ENCODE measurements at regions not wholly inside any gene's neighbourhood (a gene's known extent, or its start where the extent isn't known, plus 50 kb on each side); places are given as distances from the start of the nearest gene placed in this dataset.
"Not testable (repeated sequence)": the region's sequence is repeated elsewhere in the genome, so short reads cannot be mapped to it uniquely, and the experiment has no call there.

DNA sequence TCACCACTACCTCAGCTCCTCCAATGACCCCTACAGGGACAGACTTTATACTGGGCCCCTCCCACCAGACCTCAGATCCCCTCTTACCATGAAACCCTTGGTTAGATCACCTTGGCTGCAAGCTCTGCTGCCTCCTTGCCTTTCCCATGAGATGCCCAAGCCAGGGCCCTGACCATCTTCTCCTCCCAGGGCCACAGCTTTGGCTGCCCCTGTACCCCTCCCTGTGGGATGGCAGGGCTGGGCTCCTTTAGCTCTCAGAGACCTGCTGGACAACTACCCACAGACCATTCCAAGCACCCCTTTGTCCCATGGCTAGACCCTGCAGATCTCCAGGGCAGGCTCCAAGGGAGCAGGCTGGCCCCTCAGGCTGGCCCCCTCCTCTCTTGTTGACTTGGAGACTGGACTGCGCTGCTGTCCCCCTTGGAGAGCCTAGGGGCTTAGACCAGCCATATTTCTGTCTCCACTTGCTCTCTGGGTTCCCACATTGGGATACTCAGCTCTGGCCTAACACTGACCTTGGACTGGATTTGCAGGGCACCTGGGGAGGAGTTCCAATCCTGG, 1692.7 kb downstream of the TP53TG3F start:
- Histone ChIP-seq H3K27ac (ENCODE audit: low read depth, low read length) (no peak overlapping the region), H3K4me1 (ENCODE audit: insufficient read depth, low read length) (no peaks in the 10 kb centered on the region), H3K9me3 (ENCODE audit: low read depth, low read length) (no peaks in the 10 kb centered on the region), H2AFZ (ENCODE audit: low read length) (no peak overlapping the region), H3K36me3 (ENCODE audit: insufficient read depth, low read length) (no peaks in the 10 kb centered on the region), H4K20me1 (ENCODE audit: insufficient read depth, low read length) (no peaks in the 10 kb centered on the region), H3K4me3 (ENCODE audit: insufficient read depth, low read length) (no peak overlapping the region), H3K4me2 (ENCODE audit: insufficient read depth, low read length) (no peak overlapping the region), H3K27me3 (ENCODE audit: insufficient read depth, low read length) (no peaks in the 10 kb centered on the region), H3K79me2 (ENCODE audit: insufficient read depth, low read length) (no peaks in the 10 kb centered on the region)
- no peak for DNase-seq (ENCODE audit: insufficient read length, low spot score, missing footprints)
- TF ChIP-seq, protein P1, sequence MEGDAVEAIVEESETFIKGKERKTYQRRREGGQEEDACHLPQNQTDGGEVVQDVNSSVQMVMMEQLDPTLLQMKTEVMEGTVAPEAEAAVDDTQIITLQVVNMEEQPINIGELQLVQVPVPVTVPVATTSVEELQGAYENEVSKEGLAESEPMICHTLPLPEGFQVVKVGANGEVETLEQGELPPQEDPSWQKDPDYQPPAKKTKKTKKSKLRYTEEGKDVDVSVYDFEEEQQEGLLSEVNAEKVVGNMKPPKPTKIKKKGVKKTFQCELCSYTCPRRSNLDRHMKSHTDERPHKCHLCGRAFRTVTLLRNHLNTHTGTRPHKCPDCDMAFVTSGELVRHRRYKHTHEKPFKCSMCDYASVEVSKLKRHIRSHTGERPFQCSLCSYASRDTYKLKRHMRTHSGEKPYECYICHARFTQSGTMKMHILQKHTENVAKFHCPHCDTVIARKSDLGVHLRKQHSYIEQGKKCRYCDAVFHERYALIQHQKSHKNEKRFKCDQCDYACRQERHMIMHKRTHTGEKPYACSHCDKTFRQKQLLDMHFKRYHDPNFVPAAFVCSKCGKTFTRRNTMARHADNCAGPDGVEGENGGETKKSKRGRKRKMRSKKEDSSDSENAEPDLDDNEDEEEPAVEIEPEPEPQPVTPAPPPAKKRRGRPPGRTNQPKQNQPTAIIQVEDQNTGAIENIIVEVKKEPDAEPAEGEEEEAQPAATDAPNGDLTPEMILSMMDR (IDR thresholded peaks at IDR 0.05; ENCODE audit: extremely low read depth, low read depth, low read length): no peak

DNA sequence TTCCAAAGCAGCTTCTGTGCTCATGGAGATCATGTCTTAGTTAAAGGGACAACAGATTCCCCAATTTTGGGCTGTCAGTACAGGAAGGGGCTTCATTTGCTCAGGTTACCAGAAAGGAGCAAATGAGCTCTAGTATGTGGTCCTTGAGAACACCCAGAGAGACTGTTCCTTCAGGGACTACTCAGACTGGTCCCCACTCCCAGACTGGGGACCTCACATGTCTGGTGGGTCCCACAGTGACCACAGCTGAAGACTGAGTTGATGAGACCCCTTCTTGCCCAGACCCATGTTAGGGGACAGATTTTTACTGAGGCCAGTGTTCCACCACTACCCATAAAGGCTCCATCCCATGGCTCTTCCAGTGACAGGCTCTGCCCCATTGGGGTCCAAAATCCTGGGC, 1695.2 kb downstream of the TP53TG3F start:
- Histone ChIP-seq H2AFZ (ENCODE audit: low read length) (no peak overlapping the region), H3K9me3 (ENCODE audit: low read depth, low read length) (no peaks in the 10 kb centered on the region), H3K79me2 (ENCODE audit: insufficient read depth, low read length) (no peaks in the 10 kb centered on the region), H3K4me2 (ENCODE audit: insufficient read depth, low read length) (no peak overlapping the region), H3K4me1 (ENCODE audit: insufficient read depth, low read length) (no peaks in the 10 kb centered on the region), H3K27me3 (ENCODE audit: insufficient read depth, low read length) (no peaks in the 10 kb centered on the region), H3K4me3 (ENCODE audit: insufficient read depth, low read length) (no peak overlapping the region), H4K20me1 (ENCODE audit: insufficient read depth, low read length) (no peaks in the 10 kb centered on the region), H3K27ac (ENCODE audit: low read depth, low read length) (no peak overlapping the region), H3K36me3 (ENCODE audit: insufficient read depth, low read length) (no peaks in the 10 kb centered on the region)
- TF ChIP-seq, protein P1 (IDR thresholded peaks at IDR 0.05; ENCODE audit: extremely low read depth, low read depth, low read length): no peak
- DNase-seq (ENCODE audit: insufficient read length, low spot score, missing footprints): no peak

DNA sequence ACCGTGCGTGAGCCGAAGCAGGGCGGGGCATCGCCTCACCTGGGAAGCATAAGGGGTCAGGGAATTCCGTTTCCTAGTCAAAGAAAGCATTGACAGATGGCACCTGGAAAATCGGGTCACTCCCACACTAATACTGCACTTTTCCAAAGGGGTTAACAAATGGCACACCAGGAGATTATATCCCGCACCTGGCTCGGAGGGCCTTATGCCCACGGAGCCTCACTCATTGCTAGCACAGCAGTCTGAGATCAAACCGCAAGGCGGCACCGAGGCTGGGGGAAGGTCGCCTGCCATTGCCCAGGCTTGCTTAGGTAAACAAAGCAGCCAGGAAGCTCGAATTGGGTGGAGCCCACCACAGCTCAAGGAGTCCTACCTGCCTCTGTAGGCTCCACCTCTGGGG, 1698.1 kb downstream of the TP53TG3F start:
- H2AFZ ChIP-seq (ENCODE audit: low read length): not testable (repeated sequence)

DNA sequence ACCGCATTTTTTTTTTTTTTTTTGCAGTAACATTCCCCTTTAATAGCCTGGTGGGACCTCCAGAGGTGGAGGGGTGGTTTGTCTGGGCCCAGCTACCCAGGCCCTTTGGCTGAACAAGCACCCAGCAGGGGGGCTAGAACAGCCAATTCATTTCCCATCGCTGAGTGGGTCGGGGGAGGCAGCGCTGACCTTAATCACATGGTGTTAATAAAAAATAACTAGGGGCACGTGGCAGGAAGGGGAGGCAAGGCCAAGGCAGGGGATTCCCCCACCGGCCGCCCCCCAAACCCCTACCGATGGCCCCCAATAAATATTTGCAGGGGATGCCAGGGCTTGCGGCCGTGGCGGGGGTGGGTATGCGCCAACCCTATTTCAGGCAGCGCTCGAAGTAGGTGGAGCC, 1709.9 kb downstream of the TP53TG3F start:
- H3K27me3 ChIP-seq (ENCODE audit: insufficient read depth, low read length); DNase-seq (ENCODE audit: insufficient read length, low spot score, missing footprints); H4K20me1 ChIP-seq (ENCODE audit: insufficient read depth, low read length); H3K4me3 ChIP-seq (ENCODE audit: insufficient read depth, low read length); H3K36me3 ChIP-seq (ENCODE audit: insufficient read depth, low read length); H3K4me2 ChIP-seq (ENCODE audit: insufficient read depth, low read length); H3K27ac ChIP-seq (ENCODE audit: low read depth, low read length); H2AFZ ChIP-seq (ENCODE audit: low read length); H3K4me1 ChIP-seq (ENCODE audit: insufficient read depth, low read length); H3K9me3 ChIP-seq (ENCODE audit: low read depth, low read length); H3K79me2 ChIP-seq (ENCODE audit: insufficient read depth, low read length): not testable (repeated sequence)

More for the DNA sequence above, 1698.1 kb downstream of the TP53TG3F start:
- not testable (repeated sequence) for H3K36me3 ChIP-seq (ENCODE audit: insufficient read depth, low read length); H4K20me1 ChIP-seq (ENCODE audit: insufficient read depth, low read length); DNase-seq (ENCODE audit: insufficient read length, low spot score, missing footprints); H3K79me2 ChIP-seq (ENCODE audit: insufficient read depth, low read length); H3K4me3 ChIP-seq (ENCODE audit: insufficient read depth, low read length); H3K27me3 ChIP-seq (ENCODE audit: insufficient read depth, low read length); H3K9me3 ChIP-seq (ENCODE audit: low read depth, low read length); H3K4me1 ChIP-seq (ENCODE audit: insufficient read depth, low read length); H3K4me2 ChIP-seq (ENCODE audit: insufficient read depth, low read length); H3K27ac ChIP-seq (ENCODE audit: low read depth, low read length)

DNA sequence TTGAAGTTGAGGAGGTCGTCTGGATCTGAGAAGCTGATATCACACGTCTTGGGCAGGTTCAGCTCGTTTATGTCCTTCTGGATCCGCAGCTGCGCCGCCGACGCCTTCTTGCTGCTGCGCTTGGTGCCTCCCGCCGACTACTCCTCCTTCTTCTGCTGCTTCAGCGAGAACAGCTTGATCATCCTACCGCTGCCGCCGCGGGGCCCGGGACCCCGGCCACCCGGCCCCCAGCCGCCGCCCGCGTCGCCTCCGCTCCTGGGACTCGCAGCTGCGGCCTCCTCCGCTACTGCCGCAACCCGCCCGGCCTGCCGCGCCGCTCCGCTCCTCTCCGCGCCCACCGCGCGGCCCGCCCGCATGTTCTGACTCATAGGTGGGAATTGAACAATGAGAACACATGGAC, 1710.6 kb downstream of the TP53TG3F start:
- not testable (repeated sequence) for H3K9me3 ChIP-seq (ENCODE audit: low read depth, low read length); DNase-seq (ENCODE audit: insufficient read length, low spot score, missing footprints); H3K27me3 ChIP-seq (ENCODE audit: insufficient read depth, low read length); H3K4me1 ChIP-seq (ENCODE audit: insufficient read depth, low read length); H3K4me2 ChIP-seq (ENCODE audit: insufficient read depth, low read length); H4K20me1 ChIP-seq (ENCODE audit: insufficient read depth, low read length); H3K36me3 ChIP-seq (ENCODE audit: insufficient read depth, low read length); H2AFZ ChIP-seq (ENCODE audit: low read length); H3K79me2 ChIP-seq (ENCODE audit: insufficient read depth, low read length); H3K27ac ChIP-seq (ENCODE audit: low read depth, low read length); H3K4me3 ChIP-seq (ENCODE audit: insufficient read depth, low read length)

Data from osteoblast (primary cell).